ENCODE measurements at regions not wholly inside any gene's neighbourhood (a gene's known extent, or its start where the extent isn't known, plus 50 kb on each side); places are given as distances from the start of the nearest gene placed in this dataset.
A peak's percentile ranks its signal among the peaks of the same experiment; 100 is the strongest.
"Not testable (repeated sequence)": the region's sequence is repeated elsewhere in the genome, so short reads cannot be mapped to it uniquely, and the experiment has no call there.

- no peak for DNase-seq
- Histone ChIP-seq H3K4me3 (ENCODE audit: control insufficient read depth in 1 of 2, extremely low read depth in 1 of 2, low read length in 1 of 2) (no peak overlapping the region), H3K27me3 (replicated peaks in 1 of 2; ENCODE audit: control insufficient read depth in 2 of 2, extremely low read depth in 1 of 2, insufficient read depth in 2 of 2, low read length in 1 of 2) (no peaks in the 10 kb centered on the region), H3K36me3 (ENCODE audit: control insufficient read depth in 2 of 2, extremely low read depth in 1 of 2, insufficient read depth in 1 of 2, low read length in 1 of 2) (no peaks in the 10 kb centered on the region), H3K9me3 (no peaks in the 10 kb centered on the region), H3K4me1 (ENCODE audit: control insufficient read depth in 1 of 2, extremely low read depth in 1 of 2, insufficient read depth in 2 of 2, low read length in 2 of 2) (no peaks in the 10 kb centered on the region), H3K27ac (ENCODE audit: low read length) (no peak overlapping the region)
- H3K4me3 Mint-ChIP-seq: no peak overlapping the region
- ChIA-PET POLR2A (no interaction called here), CTCF (no interaction called here)
- no peaks in the 10 kb centered on the region for H3K4me1 Mint-ChIP-seq
- no peak for ATAC-seq (replicated peaks in 1 of 4)
- H3K9me3 Mint-ChIP-seq: no peaks in the 10 kb centered on the region
- no peaks in the 10 kb centered on the region for H3K27me3 Mint-ChIP-seq
- no peak overlapping the region for H3K27ac Mint-ChIP-seq
- 94% methylated on average over 14 of the region's 16 CpGs for WGBS (ENCODE audit: insufficient coverage)
- no peaks in the 10 kb centered on the region for H3K36me3 Mint-ChIP-seq
These were observed 72.9 kb upstream of the FABP2 start for GRCh38 chr4:119394826-119395225.

GRCh38 chr4:119388791-119389190 lies 66.9 kb upstream of the FABP2 start:
- CTCF ChIA-PET; H3K27me3 ChIP-seq (replicated peaks in 1 of 2; ENCODE audit: control insufficient read depth in 2 of 2, extremely low read depth in 1 of 2, insufficient read depth in 2 of 2, low read length in 1 of 2); ATAC-seq (replicated peaks in 1 of 4); POLR2A ChIA-PET; H3K9me3 ChIP-seq; H3K36me3 ChIP-seq (ENCODE audit: control insufficient read depth in 2 of 2, extremely low read depth in 1 of 2, insufficient read depth in 1 of 2, low read length in 1 of 2); H3K27me3 Mint-ChIP-seq; H3K4me1 Mint-ChIP-seq; DNase-seq; H3K4me3 Mint-ChIP-seq; H3K36me3 Mint-ChIP-seq; H3K27ac ChIP-seq (ENCODE audit: low read length); H3K4me1 ChIP-seq (ENCODE audit: control insufficient read depth in 1 of 2, extremely low read depth in 1 of 2, insufficient read depth in 2 of 2, low read length in 2 of 2); H3K27ac Mint-ChIP-seq; H3K9me3 Mint-ChIP-seq; H3K4me3 ChIP-seq (ENCODE audit: control insufficient read depth in 1 of 2, extremely low read depth in 1 of 2, low read length in 1 of 2): not testable (repeated sequence)
- WGBS (ENCODE audit: insufficient coverage): no CpG with 5 or more reads among the region's 2 CpGs

- H3K4me3 Mint-ChIP-seq: peak overlapping the region in 2 of 3 donors; percentile 11 to 64
- POLR2A ChIA-PET: not testable (repeated sequence)
- no CpG with 5 or more reads among the region's 3 CpGs for WGBS (ENCODE audit: insufficient coverage)
These were observed 52.7 kb upstream of the FABP2 start for GRCh38 chr4:119374616-119375015.

GRCh38 chr4:119372316-119373062 lies 50.6 kb upstream of the FABP2 start:
- WGBS (ENCODE audit: insufficient coverage): 96% methylated on average over 3 of the region's 6 CpGs
- H3K9me3 Mint-ChIP-seq; DNase-seq; H3K36me3 ChIP-seq (ENCODE audit: control insufficient read depth in 2 of 2, extremely low read depth in 1 of 2, insufficient read depth in 1 of 2, low read length in 1 of 2); H3K36me3 Mint-ChIP-seq; H3K27me3 ChIP-seq (replicated peaks in 1 of 2; ENCODE audit: control insufficient read depth in 2 of 2, extremely low read depth in 1 of 2, insufficient read depth in 2 of 2, low read length in 1 of 2); H3K27ac ChIP-seq (ENCODE audit: low read length); H3K27me3 Mint-ChIP-seq; H3K4me3 ChIP-seq (ENCODE audit: control insufficient read depth in 1 of 2, extremely low read depth in 1 of 2, low read length in 1 of 2); CTCF ChIA-PET; H3K9me3 ChIP-seq; ATAC-seq (replicated peaks in 1 of 4); POLR2A ChIA-PET: not testable (repeated sequence)
- Mint-ChIP-seq H3K4me1 (peaks cover 43 to 59% (median 47%) of the 10 kb centered on the region in 3 donors), H3K27ac (peak overlapping the region; percentile 27 to 52), H3K4me3 (peak overlapping the region in 1 of 3 donors; percentile 40)
- H3K4me1 ChIP-seq (ENCODE audit: control insufficient read depth in 1 of 2, extremely low read depth in 1 of 2, insufficient read depth in 2 of 2, low read length in 2 of 2): peaks cover 9 to 30% of the 10 kb centered on the region in 2 experiments

More at GRCh38 chr4:119374616-119375015, 52.7 kb upstream of the FABP2 start:
- H3K27ac ChIP-seq (ENCODE audit: low read length); H3K9me3 Mint-ChIP-seq; H3K27me3 Mint-ChIP-seq; H3K9me3 ChIP-seq; H3K4me3 ChIP-seq (ENCODE audit: control insufficient read depth in 1 of 2, extremely low read depth in 1 of 2, low read length in 1 of 2); H3K36me3 Mint-ChIP-seq; CTCF ChIA-PET; H3K27me3 ChIP-seq (replicated peaks in 1 of 2; ENCODE audit: control insufficient read depth in 2 of 2, extremely low read depth in 1 of 2, insufficient read depth in 2 of 2, low read length in 1 of 2); H3K36me3 ChIP-seq (ENCODE audit: control insufficient read depth in 2 of 2, extremely low read depth in 1 of 2, insufficient read depth in 1 of 2, low read length in 1 of 2): not testable (repeated sequence)
- H3K4me1 ChIP-seq (ENCODE audit: control insufficient read depth in 1 of 2, extremely low read depth in 1 of 2, insufficient read depth in 2 of 2, low read length in 2 of 2): peaks cover 9 to 30% of the 10 kb centered on the region in 2 experiments
- Mint-ChIP-seq H3K4me1 (peaks cover 40 to 49% (median 47%) of the 10 kb centered on the region in 3 donors), H3K27ac (peak overlapping the region; percentile 48 to 78)
- DNase-seq: peak in 17 of 35 experiments; percentile 1 to 39 (median 9)
- ATAC-seq (replicated peaks in 1 of 4): peak; percentile 37 to 54 (median 42)
